ENCODE measurements at regions not wholly inside any gene's neighbourhood (a gene's known extent, or its start where the extent isn't known, plus 50 kb on each side); places are given as distances from the start of the nearest gene placed in this dataset.

GRCh38 chr2:121028577-121028976 lies 256.4 kb downstream of the TFCP2L1 start:
- DNase-seq (ENCODE audit: low read depth), result no peak

GRCh38 chr2:121030523-121030922 lies 254.5 kb downstream of the TFCP2L1 start:
- DNase-seq (ENCODE audit: low read depth), result no peak

GRCh38 chr2:121031568-121032340 lies 253.2 kb downstream of the TFCP2L1 start:
- no peak for DNase-seq (ENCODE audit: low read depth)

- no peak for DNase-seq (ENCODE audit: low read depth)
These were observed 251.5 kb downstream of the TFCP2L1 start for GRCh38 chr2:121033461-121033996.

- no peak for DNase-seq (ENCODE audit: low read depth)
These were observed 250.5 kb downstream of the TFCP2L1 start for GRCh38 chr2:121034551-121034950.

GRCh38 chr2:121036226-121036692 lies 248.7 kb downstream of the TFCP2L1 start:
- no peak for DNase-seq (ENCODE audit: low read depth)

GRCh38 chr2:121037480-121037879 lies 247.5 kb downstream of the TFCP2L1 start:
- DNase-seq (ENCODE audit: low read depth), result no peak

- no peak for DNase-seq (ENCODE audit: low read depth)
These were observed 247.0 kb downstream of the TFCP2L1 start for GRCh38 chr2:121038031-121038430.

- DNase-seq (ENCODE audit: low read depth), result no peak
These were observed 246.6 kb downstream of the TFCP2L1 start for GRCh38 chr2:121038431-121038830.

GRCh38 chr2:121038891-121039616 lies 245.9 kb downstream of the TFCP2L1 start:
- no peak for DNase-seq (ENCODE audit: low read depth)

GRCh38 chr2:121039679-121040078 lies 245.3 kb downstream of the TFCP2L1 start:
- DNase-seq (ENCODE audit: low read depth), result no peak

- no peak for DNase-seq (ENCODE audit: low read depth)
These were observed 243.5 kb downstream of the TFCP2L1 start for GRCh38 chr2:121041516-121041915.

- DNase-seq (ENCODE audit: low read depth), result no peak
These were observed 241.8 kb downstream of the TFCP2L1 start for GRCh38 chr2:121043061-121043826.

- DNase-seq (ENCODE audit: low read depth), result no peak
These were observed 241.2 kb downstream of the TFCP2L1 start for GRCh38 chr2:121043827-121044222.

GRCh38 chr2:121044412-121044811 lies 240.6 kb downstream of the TFCP2L1 start:
- DNase-seq (ENCODE audit: low read depth), result no peak

- no peak for DNase-seq (ENCODE audit: low read depth)
These were observed 239.8 kb downstream of the TFCP2L1 start for GRCh38 chr2:121045245-121045644.

- no peak for DNase-seq (ENCODE audit: low read depth)
These were observed 238.7 kb downstream of the TFCP2L1 start for GRCh38 chr2:121046335-121046734.

GRCh38 chr2:121047383-121047782 lies 237.6 kb downstream of the TFCP2L1 start:
- no peak for DNase-seq (ENCODE audit: low read depth)

GRCh38 chr2:121049131-121049530 lies 235.9 kb downstream of the TFCP2L1 start:
- DNase-seq (ENCODE audit: low read depth), result no peak

GRCh38 chr2:121049950-121050585 lies 234.9 kb downstream of the TFCP2L1 start:
- DNase-seq (ENCODE audit: low read depth), result no peak

GRCh38 chr2:121051311-121051710 lies 233.7 kb downstream of the TFCP2L1 start:
- DNase-seq (ENCODE audit: low read depth), result no peak

GRCh38 chr2:121052023-121052422 lies 233.0 kb downstream of the TFCP2L1 start:
- DNase-seq (ENCODE audit: low read depth), result no peak

Data from non-pigmented ciliary epithelial cell (primary cell).